Astrocyte (in vitro differentiated cells and primary cell): ENCODE measurements at regions not wholly inside any gene's neighbourhood (a gene's known extent, or its start where the extent isn't known, plus 50 kb on each side); places are given as distances from the start of the nearest gene placed in this dataset.

Source experiments
- DNase-seq: peaks from one replicate; pipeline ENCODE4 v3.0.0-alpha.2; 2010; ENCODE audit warnings: low read depth
- FAIRE-seq: peaks from 2 replicates; lab custom pipeline; 2011; peaks lifted over from hg19 to GRCh38; lab: Jason Lieb, UNC
- H2AFZ ChIP-seq: 2 replicates; pipeline ENCODE4 v1.6.0; 2012; ENCODE audit warnings: low read depth, low read length, inconsistent platforms
- H3K27ac ChIP-seq: 2 replicates; pipeline ENCODE4 v1.5.1; 2011; ENCODE audit warnings: low read depth, low read length, inconsistent platforms
- H3K27me3 ChIP-seq: 2 replicates; pipeline ENCODE4 v1.6.0; 2011; ENCODE audit warnings: low read length, inconsistent platforms; ENCODE audit not compliant: insufficient read depth
- H3K36me3 ChIP-seq: 2 replicates; pipeline ENCODE4 v1.5.1; 2011; ENCODE audit warnings: low read length, inconsistent platforms; ENCODE audit not compliant: insufficient read depth
- H3K4me1 ChIP-seq: 2 replicates; pipeline ENCODE4 v1.5.1; 2011; ENCODE audit warnings: low read length, inconsistent platforms; ENCODE audit not compliant: insufficient read depth
- H3K4me2 ChIP-seq: 2 replicates; pipeline ENCODE4 v1.6.0; 2012; ENCODE audit warnings: low read length, inconsistent platforms
- H3K4me3 ChIP-seq: 2 replicates; pipeline ENCODE4 v1.5.1; 2011; ENCODE audit warnings: low read depth, mild to moderate bottlenecking, low read length, inconsistent platforms; ENCODE audit not compliant: insufficient read depth
- H3K79me2 ChIP-seq: 2 replicates; pipeline ENCODE4 v1.6.0; 2012; ENCODE audit warnings: mild to moderate bottlenecking, low read length, inconsistent platforms; ENCODE audit not compliant: insufficient read depth
- H3K9ac ChIP-seq: 2 replicates; pipeline ENCODE4 v1.6.0; 2012; ENCODE audit warnings: mild to moderate bottlenecking, low read length, inconsistent platforms
- H3K9me3 ChIP-seq: 2 replicates; pipeline ENCODE4 v1.5.1; 2012; ENCODE audit warnings: low read depth, mild to moderate bottlenecking, low read length, inconsistent platforms; ENCODE audit not compliant: insufficient read depth
- H4K20me1 ChIP-seq: 2 replicates; pipeline ENCODE4 v1.6.0; 2012; ENCODE audit warnings: low read length, inconsistent platforms; ENCODE audit not compliant: insufficient read depth
- H3K27ac Mint-ChIP-seq: one replicate; pipeline ENCODE4 v1.8.0; 2021; ENCODE audit warnings: mild to moderate bottlenecking, mixed read lengths; ENCODE audit not compliant: unreplicated experiment
- H3K27me3 Mint-ChIP-seq: one replicate; pipeline ENCODE4 v1.8.0; 2021; ENCODE audit warnings: low read depth, mixed read lengths; ENCODE audit not compliant: unreplicated experiment
- H3K36me3 Mint-ChIP-seq: one replicate; pipeline ENCODE4 v1.8.0; 2021; ENCODE audit warnings: low read depth, mixed read lengths; ENCODE audit not compliant: unreplicated experiment
- H3K4me1 Mint-ChIP-seq: one replicate; pipeline ENCODE4 v1.8.0; 2021; ENCODE audit warnings: low read depth, mixed read lengths; ENCODE audit not compliant: unreplicated experiment
- H3K4me3 Mint-ChIP-seq: one replicate; pipeline ENCODE4 v1.8.0; 2021; ENCODE audit warnings: mild to moderate bottlenecking, moderate library complexity, mixed read lengths; ENCODE audit not compliant: unreplicated experiment
- H3K9me3 Mint-ChIP-seq: one replicate; pipeline ENCODE4 v1.8.0; 2021; ENCODE audit warnings: mild to moderate bottlenecking, mixed read lengths; ENCODE audit not compliant: unreplicated experiment
- CTCF ChIP-seq: IDR thresholded peaks from 2 replicates; pipeline ENCODE4 v1.5.1; 2011; ENCODE audit warnings: low read depth, mild to moderate bottlenecking, inconsistent platforms, low read length, moderate library complexity; ENCODE audit not compliant: insufficient read depth
- EZH2 ChIP-seq: IDR thresholded peaks from 2 replicates; pipeline ENCODE4 v1.6.1; 2012; ENCODE audit warnings: mild to moderate bottlenecking, low read length, inconsistent platforms; ENCODE audit not compliant: insufficient read depth

GRCh38 chrX:117093319-117093718 is 630.5 kb upstream of the CT83 start:
- Mint-ChIP-seq H3K27ac (no peak overlapping the region), H3K36me3 (no peaks in the 10 kb centered on the region), H3K4me1 (no peaks in the 10 kb centered on the region), H3K9me3 (no peaks in the 10 kb centered on the region), H3K27me3 (no peaks in the 10 kb centered on the region), H3K4me3 (no peak overlapping the region)
- Histone ChIP-seq H3K79me2 (no peaks in the 10 kb centered on the region), H2AFZ (no peak overlapping the region), H3K9me3 (no peaks in the 10 kb centered on the region), H3K27ac (no peak overlapping the region), H3K9ac (no peak overlapping the region), H3K4me1 (no peaks in the 10 kb centered on the region), H3K4me2 (no peak overlapping the region), H3K4me3 (no peak overlapping the region), H3K36me3 (no peaks in the 10 kb centered on the region), H4K20me1 (no peaks in the 10 kb centered on the region), H3K27me3 (no peaks in the 10 kb centered on the region)
- no peak for TF ChIP-seq EZH2
- no peak for TF ChIP-seq CTCF
- DNase-seq (no peak), FAIRE-seq (no peak)

- no peaks in the 10 kb centered on the region for H3K36me3 Mint-ChIP-seq
- H3K4me1 ChIP-seq = no peaks in the 10 kb centered on the region
- H3K27ac ChIP-seq = no peak overlapping the region
- H3K4me1 Mint-ChIP-seq = no peaks in the 10 kb centered on the region
- no peak for DNase-seq
- no peak for TF ChIP-seq CTCF
- no peak for TF ChIP-seq EZH2
- H3K9me3 ChIP-seq = no peaks in the 10 kb centered on the region
- H3K27me3 ChIP-seq = no peaks in the 10 kb centered on the region
- no peak overlapping the region for H3K4me3 ChIP-seq
- H3K27me3 Mint-ChIP-seq = no peaks in the 10 kb centered on the region
- no peak overlapping the region for H2AFZ ChIP-seq
- H3K9me3 Mint-ChIP-seq = no peaks in the 10 kb centered on the region
- H3K4me3 Mint-ChIP-seq = no peak overlapping the region
- no peaks in the 10 kb centered on the region for H3K79me2 ChIP-seq
- no peak overlapping the region for H3K27ac Mint-ChIP-seq
- H3K4me2 ChIP-seq = no peak overlapping the region
- H3K9ac ChIP-seq = no peak overlapping the region
- H4K20me1 ChIP-seq = no peaks in the 10 kb centered on the region
- FAIRE-seq = peak; percentile 72
- H3K36me3 ChIP-seq = no peaks in the 10 kb centered on the region
These were observed 629.9 kb upstream of the CT83 start for GRCh38 chrX:117092641-117093040.

- H3K27ac Mint-ChIP-seq = no peak overlapping the region
These were observed 600.4 kb upstream of the CT83 start for GRCh38 chrX:117063224-117063623.

More at GRCh38 chrX:117063224-117063623, 600.4 kb upstream of the CT83 start:
- DNase-seq (no peak), FAIRE-seq (no peak)
- Mint-ChIP-seq H3K4me1 (no peaks in the 10 kb centered on the region), H3K27me3 (no peaks in the 10 kb centered on the region), H3K9me3 (no peaks in the 10 kb centered on the region), H3K4me3 (no peak overlapping the region), H3K36me3 (no peaks in the 10 kb centered on the region)
- Histone ChIP-seq H3K27ac (no peak overlapping the region), H3K27me3 (no peaks in the 10 kb centered on the region), H3K79me2 (no peaks in the 10 kb centered on the region), H3K4me3 (no peak overlapping the region), H3K36me3 (no peaks in the 10 kb centered on the region), H2AFZ (no peak overlapping the region), H3K9me3 (no peaks in the 10 kb centered on the region), H3K4me1 (no peaks in the 10 kb centered on the region), H3K9ac (no peak overlapping the region), H4K20me1 (no peaks in the 10 kb centered on the region), H3K4me2 (no peak overlapping the region)
- TF ChIP-seq CTCF = no peak
- TF ChIP-seq EZH2 = no peak
